Transverse colon (tissue), 4 donors: ENCODE measurements at regions not wholly inside any gene's neighbourhood (a gene's known extent, or its start where the extent isn't known, plus 50 kb on each side); places are given as distances from the start of the nearest gene placed in this dataset.

Experiments
- CTCF ChIP-seq, 5 experiments: fragments of 200-600 bp in 3 of 5; fragments of 450-650 bp in 2 of 5; sonication (generic) in 3 of 5; IDR thresholded peaks; 1 replicate in 2 of 5; 2 replicates in 3 of 5; pipeline ENCODE4 v1.5.1; 2016 to 2017; ENCODE audit warnings: antibody characterized with exemption in 5 of 5, inconsistent platforms in 3 of 5, mild to moderate bottlenecking in 2 of 5, moderate library complexity in 1 of 5
- POLR2AphosphoS5 ChIP-seq, 3 donors: sonication (generic); formaldehyde crosslinking; IDR thresholded peaks; one replicate each; pipeline ENCODE4 v1.6.1; 2016; ENCODE audit warnings: antibody characterized with exemption in 3 of 3

GRCh38 chr4:156456830-156457229 is 503.2 kb upstream of the CTSO start:
- TF ChIP-seq CTCF (IDR thresholded peaks at IDR 0.05) (no peak), POLR2AphosphoS5 (IDR thresholded peaks at IDR 0.05) (no peak)
